AG10803 (cell line): ENCODE measurements at regions not wholly inside any gene's neighbourhood (a gene's known extent, or its start where the extent isn't known, plus 50 kb on each side); places are given as distances from the start of the nearest gene placed in this dataset.
A peak's percentile ranks its signal among the peaks of the same experiment; 100 is the strongest.

Experiments used
- DNase-seq: peaks from one replicate; pipeline ENCODE4 v3.0.0; 2010; ENCODE audit warnings: low read depth
- H3K4me3 ChIP-seq: 2 replicates; pipeline ENCODE4 v1.5.1; 2011; ENCODE audit warnings: mild to moderate bottlenecking, low read length, control low read depth
- TF ChIP-seq, protein P1 (sequence below): conservative IDR thresholded peaks from 2 replicates; pipeline ENCODE4 v1.5.1; 2011; ENCODE audit warnings: mild to moderate bottlenecking, low read length, control low read depth, inconsistent platforms

DNA sequence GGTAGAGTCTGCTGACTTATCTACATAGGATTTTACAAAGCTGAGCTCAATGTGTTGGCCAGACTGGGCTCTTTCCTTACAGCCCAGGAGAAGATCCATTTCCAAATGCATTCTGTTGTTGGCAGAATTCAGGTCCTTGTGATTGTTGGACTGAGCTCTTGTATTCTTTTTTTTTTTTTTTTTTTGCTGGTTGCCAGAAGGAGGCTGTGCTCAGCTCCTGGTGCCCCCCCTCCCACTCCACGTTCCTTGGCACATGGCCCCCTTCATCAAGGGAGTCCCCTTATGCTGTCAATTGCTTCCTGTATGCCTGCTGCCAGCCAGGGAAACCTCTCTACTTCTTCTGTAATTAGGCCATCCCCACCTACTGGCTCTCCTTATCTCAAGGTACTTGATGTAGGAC, 518.1 kb upstream of the AKR1E2 start:
- TF ChIP-seq, protein P1, sequence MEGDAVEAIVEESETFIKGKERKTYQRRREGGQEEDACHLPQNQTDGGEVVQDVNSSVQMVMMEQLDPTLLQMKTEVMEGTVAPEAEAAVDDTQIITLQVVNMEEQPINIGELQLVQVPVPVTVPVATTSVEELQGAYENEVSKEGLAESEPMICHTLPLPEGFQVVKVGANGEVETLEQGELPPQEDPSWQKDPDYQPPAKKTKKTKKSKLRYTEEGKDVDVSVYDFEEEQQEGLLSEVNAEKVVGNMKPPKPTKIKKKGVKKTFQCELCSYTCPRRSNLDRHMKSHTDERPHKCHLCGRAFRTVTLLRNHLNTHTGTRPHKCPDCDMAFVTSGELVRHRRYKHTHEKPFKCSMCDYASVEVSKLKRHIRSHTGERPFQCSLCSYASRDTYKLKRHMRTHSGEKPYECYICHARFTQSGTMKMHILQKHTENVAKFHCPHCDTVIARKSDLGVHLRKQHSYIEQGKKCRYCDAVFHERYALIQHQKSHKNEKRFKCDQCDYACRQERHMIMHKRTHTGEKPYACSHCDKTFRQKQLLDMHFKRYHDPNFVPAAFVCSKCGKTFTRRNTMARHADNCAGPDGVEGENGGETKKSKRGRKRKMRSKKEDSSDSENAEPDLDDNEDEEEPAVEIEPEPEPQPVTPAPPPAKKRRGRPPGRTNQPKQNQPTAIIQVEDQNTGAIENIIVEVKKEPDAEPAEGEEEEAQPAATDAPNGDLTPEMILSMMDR, result no peak
- no peak for DNase-seq
- H3K4me3 ChIP-seq, result no peak overlapping the region

- no peak overlapping the region for H3K4me3 ChIP-seq
- no peak for DNase-seq
- TF ChIP-seq, protein P1, result no peak
These were observed 519.1 kb upstream of the AKR1E2 start for GRCh38 chr10:4306871-4307270.

DNA sequence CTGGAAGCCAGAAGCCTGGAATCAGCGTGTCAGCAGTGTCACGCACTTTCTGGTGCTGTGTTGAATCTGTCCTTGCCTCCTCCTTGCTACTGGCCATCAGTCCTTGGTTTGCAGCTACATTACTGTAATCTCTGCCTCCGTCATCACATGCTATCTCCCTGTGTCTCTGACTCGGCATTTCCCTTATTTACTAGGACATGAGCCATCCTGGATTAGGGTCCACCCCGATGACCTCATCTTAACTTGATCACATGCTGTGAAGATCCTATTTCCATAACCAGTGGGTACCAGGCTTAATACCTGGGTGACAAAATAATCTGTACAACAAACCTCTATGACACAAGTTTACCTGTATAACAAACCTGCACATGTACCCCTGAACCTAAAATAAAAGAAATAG, 518.0 kb upstream of the KLF6 start:
- DNase-seq, result peak; percentile 1
- TF ChIP-seq, protein P1, result no peak
- H3K4me3 ChIP-seq, result no peak overlapping the region

GRCh38 chr10:4301291-4302045, 516.5 kb upstream of the KLF6 start:
- H3K4me3 ChIP-seq, result no peak overlapping the region
- TF ChIP-seq, protein P1, result no peak
- DNase-seq, result peak; percentile 22

GRCh38 chr10:4296161-4296560, 511.2 kb upstream of the KLF6 start:
- DNase-seq, result no peak
- TF ChIP-seq, protein P1, result no peak
- no peak overlapping the region for H3K4me3 ChIP-seq

DNA sequence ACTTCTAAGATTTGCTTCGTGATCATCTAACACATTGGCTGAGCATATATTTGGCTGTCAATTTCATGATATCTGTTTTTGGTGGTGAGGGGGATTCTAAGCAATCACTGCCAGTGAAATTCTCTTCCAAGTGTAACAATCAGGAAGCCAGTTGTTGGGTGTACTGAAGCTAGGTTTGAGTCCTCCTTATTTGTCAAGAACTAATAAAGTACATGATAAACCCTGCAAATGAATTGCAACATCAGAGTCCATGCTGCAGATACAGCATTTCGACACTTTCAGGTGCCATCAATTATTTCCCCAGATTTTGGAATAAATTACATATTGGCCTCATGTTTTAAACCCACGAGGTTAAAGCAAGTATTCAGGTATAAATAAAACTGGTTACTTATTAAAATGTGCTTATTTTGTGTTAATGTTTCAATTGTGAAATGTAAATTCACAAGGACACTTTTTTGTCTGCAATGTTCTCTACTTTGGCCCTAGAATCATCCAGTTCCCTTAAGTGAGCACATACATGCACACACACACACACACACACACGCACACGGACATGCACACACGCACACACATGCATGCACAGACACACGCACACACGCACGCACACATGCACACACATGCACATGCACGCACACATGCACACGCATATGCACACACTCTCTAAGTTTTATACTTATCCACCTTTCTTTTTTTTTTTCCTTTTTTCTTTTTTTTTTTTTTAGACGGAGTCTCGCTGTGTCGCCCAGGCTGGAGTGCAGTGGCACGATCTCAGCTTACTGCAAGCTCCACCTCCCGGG, 510.2 kb upstream of the KLF6 start:
- TF ChIP-seq, protein P1, result no peak
- H3K4me3 ChIP-seq, result no peak overlapping the region
- peak; percentile 10 for DNase-seq

DNA sequence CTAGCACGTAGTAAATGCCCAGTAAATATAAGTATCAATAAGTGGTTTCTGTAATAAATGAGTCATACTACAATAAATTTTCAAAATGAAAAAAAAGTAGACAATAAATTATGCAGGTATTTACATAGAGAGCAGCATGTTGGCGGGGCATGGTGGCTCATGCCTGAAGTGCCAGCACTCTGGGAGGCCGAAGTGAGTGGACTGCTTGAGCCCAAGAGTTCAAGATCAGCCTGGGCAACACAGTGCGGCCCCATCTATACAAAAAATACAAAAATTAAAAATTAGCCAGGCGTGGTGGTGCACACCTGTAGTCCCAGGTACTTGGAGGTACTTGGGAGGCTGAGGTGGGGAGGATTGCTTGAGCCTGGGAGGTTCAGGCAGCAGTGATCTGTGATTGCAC, 509.3 kb upstream of the KLF6 start:
- TF ChIP-seq, protein P1, result no peak
- DNase-seq, result no peak
- H3K4me3 ChIP-seq, result no peak overlapping the region
